Keratinocyte (primary cell): ENCODE measurements at regions not wholly inside any gene's neighbourhood (a gene's known extent, or its start where the extent isn't known, plus 50 kb on each side); places are given as distances from the start of the nearest gene placed in this dataset.

Experiments used
- DNase-seq: peaks from one replicate; pipeline ENCODE4 v3.0.0-alpha.2; 2011; ENCODE audit warnings: low read depth, missing footprints, low spot score
- FAIRE-seq: peaks from 2 replicates; lab custom pipeline; 2011; peaks lifted over from hg19 to GRCh38; lab: Jason Lieb, UNC
- H2AFZ ChIP-seq: 2 replicates; pipeline ENCODE4 v1.6.0; 2012; ENCODE audit warnings: low read length, control low read depth, inconsistent platforms; ENCODE audit not compliant: control insufficient read depth
- H3K27ac ChIP-seq: 2 replicates; pipeline ENCODE4 v1.5.1; 2011; ENCODE audit warnings: low read length; ENCODE audit not compliant: control insufficient read depth, insufficient read depth
- H3K27me3 ChIP-seq: 3 replicates; pipeline ENCODE4 v1.6.0; 2011; ENCODE audit warnings: low read length; ENCODE audit not compliant: control insufficient read depth, insufficient read depth; ENCODE audit errors: extremely low read depth
- H3K36me3 ChIP-seq, 2 experiments: 2 replicates in 1 of 2; 3 replicates in 1 of 2; pipeline ENCODE4 v1.5.1; 2011; ENCODE audit warnings: low read length in 2 of 2, mild to moderate bottlenecking in 1 of 2; ENCODE audit not compliant: control insufficient read depth in 2 of 2, insufficient read depth in 2 of 2; ENCODE audit errors: extremely low read depth in 1 of 2
- H3K4me1 ChIP-seq: 3 replicates; pipeline ENCODE4 v1.5.1; 2011; ENCODE audit warnings: low read length; ENCODE audit not compliant: control insufficient read depth, insufficient read depth; ENCODE audit errors: extremely low read depth
- H3K4me2 ChIP-seq: 3 replicates; pipeline ENCODE4 v1.6.0; 2011; ENCODE audit warnings: low read depth, low read length; ENCODE audit not compliant: control insufficient read depth, insufficient read depth; ENCODE audit errors: extremely low read depth
- H3K4me3 ChIP-seq, 3 experiments: fragments of 200-600 bp in 1 of 3; sonication (generic) in 1 of 3; 2 replicates in 2 of 3; 3 replicates in 1 of 3; pipeline ENCODE4 v1.5.1; 2011 to 2016; ENCODE audit warnings: low read length in 3 of 3, mild to moderate bottlenecking in 3 of 3, control low read depth in 2 of 3, inconsistent platforms in 1 of 3, low read depth in 1 of 3, mixed read lengths in 1 of 3, mixed run types in 1 of 3, moderate library complexity in 1 of 3; ENCODE audit not compliant: control insufficient read depth in 2 of 3, insufficient read depth in 2 of 3; ENCODE audit errors: extremely low read depth in 1 of 3
- H3K79me2 ChIP-seq: 2 replicates; pipeline ENCODE4 v1.6.0; 2012; ENCODE audit warnings: low read length; ENCODE audit not compliant: control insufficient read depth, insufficient read depth
- H3K9ac ChIP-seq: 3 replicates; pipeline ENCODE4 v1.6.0; 2011; ENCODE audit warnings: low read length; ENCODE audit not compliant: control insufficient read depth, insufficient read depth; ENCODE audit errors: extremely low read depth
- H3K9me1 ChIP-seq: 3 replicates; pipeline ENCODE4 v1.6.0; 2011; ENCODE audit warnings: low read length; ENCODE audit not compliant: control insufficient read depth, insufficient read depth; ENCODE audit errors: extremely low read depth
- H3K9me3 ChIP-seq: 2 replicates; pipeline ENCODE4 v1.5.1; 2012; ENCODE audit warnings: low read depth, low read length; ENCODE audit not compliant: control insufficient read depth
- H4K20me1 ChIP-seq: 3 replicates; pipeline ENCODE4 v1.6.0; 2011; ENCODE audit warnings: low read length; ENCODE audit not compliant: control insufficient read depth, insufficient read depth; ENCODE audit errors: extremely low read depth
- EZH2 ChIP-seq: IDR thresholded peaks from one replicate; pipeline ENCODE4 v1.6.1; 2012; ENCODE audit warnings: inconsistent platforms, mild to moderate bottlenecking, low read length, moderate library complexity
- dilution Hi-C: fragments of 300-500 bp; cut with MboI; formaldehyde crosslinking; loops from one replicate; pipeline ENCODE4 v1.7.0; 2020; ENCODE audit warnings: low sequenced_read_pairs; ENCODE audit not compliant: extremely low pct_ligation_motif_present
- TF ChIP-seq, protein P1 (sequence below), 3 experiments: IDR thresholded peaks in 1 of 3; conservative IDR thresholded peaks in 1 of 3; optimal IDR thresholded peaks in 1 of 3; 2 replicates in 2 of 3; 3 replicates in 1 of 3; pipeline versions ENCODE3 to v1.5.1; 2011; ENCODE audit warnings: low read length in 3 of 3, mild to moderate bottlenecking in 3 of 3, moderate library complexity in 2 of 3, control low read depth in 1 of 3, inconsistent platforms in 1 of 3; ENCODE audit not compliant: insufficient read depth in 2 of 3; ENCODE audit errors: extremely low read depth in 1 of 3

GRCh38 chr6:14272737-14273085 lies 155.1 kb downstream of the CD83 start:
- Histone ChIP-seq H3K9ac (no peak overlapping the region), H2AFZ (no peak overlapping the region), H3K36me3 (no peaks in the 10 kb centered on the region), H3K79me2 (no peaks in the 10 kb centered on the region), H3K9me1 (no peaks in the 10 kb centered on the region), H4K20me1 (no peaks in the 10 kb centered on the region), H3K9me3 (peaks cover 11% of the 10 kb centered on the region), H3K4me3 (no peak overlapping the region), H3K4me2 (no peak overlapping the region), H3K27me3 (no peaks in the 10 kb centered on the region), H3K4me1 (peaks cover 62% of the 10 kb centered on the region), H3K27ac (peak overlapping the region; percentile 97)
- dilution Hi-C loops: no loop called here
- FAIRE-seq (no peak), DNase-seq (no peak)
- TF ChIP-seq, protein P1, sequence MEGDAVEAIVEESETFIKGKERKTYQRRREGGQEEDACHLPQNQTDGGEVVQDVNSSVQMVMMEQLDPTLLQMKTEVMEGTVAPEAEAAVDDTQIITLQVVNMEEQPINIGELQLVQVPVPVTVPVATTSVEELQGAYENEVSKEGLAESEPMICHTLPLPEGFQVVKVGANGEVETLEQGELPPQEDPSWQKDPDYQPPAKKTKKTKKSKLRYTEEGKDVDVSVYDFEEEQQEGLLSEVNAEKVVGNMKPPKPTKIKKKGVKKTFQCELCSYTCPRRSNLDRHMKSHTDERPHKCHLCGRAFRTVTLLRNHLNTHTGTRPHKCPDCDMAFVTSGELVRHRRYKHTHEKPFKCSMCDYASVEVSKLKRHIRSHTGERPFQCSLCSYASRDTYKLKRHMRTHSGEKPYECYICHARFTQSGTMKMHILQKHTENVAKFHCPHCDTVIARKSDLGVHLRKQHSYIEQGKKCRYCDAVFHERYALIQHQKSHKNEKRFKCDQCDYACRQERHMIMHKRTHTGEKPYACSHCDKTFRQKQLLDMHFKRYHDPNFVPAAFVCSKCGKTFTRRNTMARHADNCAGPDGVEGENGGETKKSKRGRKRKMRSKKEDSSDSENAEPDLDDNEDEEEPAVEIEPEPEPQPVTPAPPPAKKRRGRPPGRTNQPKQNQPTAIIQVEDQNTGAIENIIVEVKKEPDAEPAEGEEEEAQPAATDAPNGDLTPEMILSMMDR (optimal IDR thresholded peaks at IDR 0.05 in 1 of 3, IDR thresholded peaks at IDR 0.05 in 1 of 3, conservative IDR thresholded peaks at IDR 0.05 in 1 of 3; ENCODE audit: extremely low read depth in 1 of 3, insufficient read depth in 2 of 3, low read length in 3 of 3): no peak
- TF ChIP-seq EZH2: no peak

- Histone ChIP-seq H3K9me1 (no peaks in the 10 kb centered on the region), H3K36me3 (no peaks in the 10 kb centered on the region), H3K27ac (peak overlapping the region; percentile 97), H3K4me2 (no peak overlapping the region), H3K4me1 (peaks cover 62% of the 10 kb centered on the region), H3K27me3 (no peaks in the 10 kb centered on the region), H2AFZ (no peak overlapping the region), H3K9me3 (peaks cover 11% of the 10 kb centered on the region), H4K20me1 (no peaks in the 10 kb centered on the region), H3K9ac (no peak overlapping the region), H3K79me2 (no peaks in the 10 kb centered on the region), H3K4me3 (no peak overlapping the region)
- TF ChIP-seq, protein P1 (optimal IDR thresholded peaks at IDR 0.05 in 1 of 3, IDR thresholded peaks at IDR 0.05 in 1 of 3, conservative IDR thresholded peaks at IDR 0.05 in 1 of 3; ENCODE audit: extremely low read depth in 1 of 3, insufficient read depth in 2 of 3, low read length in 3 of 3): no peak
- TF ChIP-seq EZH2: no peak
- FAIRE-seq (no peak), DNase-seq (no peak)
- dilution Hi-C loops: no loop called here
Observed at GRCh38 chr6:14273191-14273590, 155.6 kb downstream of the CD83 start.
